AG04450 (cell line): ENCODE measurements at regions not wholly inside any gene's neighbourhood (a gene's known extent, or its start where the extent isn't known, plus 50 kb on each side); places are given as distances from the start of the nearest gene placed in this dataset.

Experiments
- CTCF ChIA-PET: fragments of 300-600, 350-600 bp; formaldehyde crosslinking; extraction: SDS; loops from one replicate; lab custom pipeline; 2022; ENCODE audit warnings: antibody characterized with exemption, inconsistent platforms; lab: Charles Lee
- POLR2A ChIA-PET: fragments of 350-600 bp; formaldehyde crosslinking; extraction: SDS; loops from one replicate; lab custom pipeline; 2021; ENCODE audit warnings: antibody characterized with exemption, inconsistent platforms; lab: Yijun Ruan, JAX
- DNase-seq: peaks from one replicate; pipeline ENCODE4 v3.0.0-alpha.2; 2011; ENCODE audit warnings: low read depth, low spot score
- H3K27ac ChIP-seq: one replicate; pipeline ENCODE4 v1.5.1; 2012; ENCODE audit warnings: low read depth, low read length, control low read depth
- H3K27me3 ChIP-seq: one replicate; pipeline ENCODE4 v1.6.0; 2012; ENCODE audit warnings: low read length; ENCODE audit not compliant: control insufficient read depth, insufficient read depth
- H3K4me3 ChIP-seq: 2 replicates; pipeline ENCODE4 v1.5.1; 2011; ENCODE audit warnings: mild to moderate bottlenecking, low read depth, low read length, control low read depth
- H3K9me3 ChIP-seq: 2 replicates; pipeline ENCODE4 v1.5.1; 2012; ENCODE audit warnings: low read length; ENCODE audit not compliant: control insufficient read depth, insufficient read depth
- CTCF ChIP-seq: IDR thresholded peaks from 2 replicates; pipeline ENCODE4 v1.5.1; 2011; ENCODE audit warnings: low read depth, low read length, control low read depth, inconsistent platforms

- H3K9me3 ChIP-seq: no peaks in the 10 kb centered on the region
- no peak overlapping the region for H3K4me3 ChIP-seq
- CTCF ChIA-PET: no interaction called here
- no peaks in the 10 kb centered on the region for H3K27me3 ChIP-seq
- H3K27ac ChIP-seq: no peak overlapping the region
- TF ChIP-seq CTCF: no peak
- POLR2A ChIA-PET: no interaction called here
- no peak for DNase-seq
These were observed 142.1 kb upstream of the GLRA1 start for GRCh38 chr5:152066784-152067183.

- POLR2A ChIA-PET: no interaction called here
- H3K4me3 ChIP-seq: no peak overlapping the region
- TF ChIP-seq CTCF: no peak
- DNase-seq: no peak
- H3K27ac ChIP-seq: no peak overlapping the region
- CTCF ChIA-PET: no interaction called here
- H3K27me3 ChIP-seq: no peaks in the 10 kb centered on the region
- no peaks in the 10 kb centered on the region for H3K9me3 ChIP-seq
These were observed 138.4 kb upstream of the GLRA1 start for GRCh38 chr5:152063004-152063403.

- no peak for TF ChIP-seq CTCF
- H3K9me3 ChIP-seq: no peaks in the 10 kb centered on the region
These were observed 136.4 kb upstream of the GLRA1 start for GRCh38 chr5:152061095-152061494.

GRCh38 chr5:152058267-152058666 is 133.6 kb upstream of the GLRA1 start:
- TF ChIP-seq CTCF: no peak
- Histone ChIP-seq H3K9me3 (no peaks in the 10 kb centered on the region), H3K27me3 (no peaks in the 10 kb centered on the region), H3K4me3 (no peak overlapping the region), H3K27ac (no peak overlapping the region)
- no peak for DNase-seq
- ChIA-PET POLR2A (no interaction called here), CTCF (no interaction called here)

More at GRCh38 chr5:152061095-152061494, 136.4 kb upstream of the GLRA1 start:
- no peak for DNase-seq
- POLR2A ChIA-PET: no interaction called here
- Histone ChIP-seq H3K27me3 (no peaks in the 10 kb centered on the region), H3K4me3 (no peak overlapping the region), H3K27ac (no peak overlapping the region)
- CTCF ChIA-PET: no interaction called here

GRCh38 chr5:152056931-152057330 is 132.3 kb upstream of the GLRA1 start:
- no peak overlapping the region for H3K4me3 ChIP-seq
- no peak for DNase-seq
- no peaks in the 10 kb centered on the region for H3K9me3 ChIP-seq
- POLR2A ChIA-PET: no interaction called here
- CTCF ChIA-PET: no interaction called here
- H3K27me3 ChIP-seq: no peaks in the 10 kb centered on the region
- H3K27ac ChIP-seq: no peak overlapping the region
- no peak for TF ChIP-seq CTCF
